Peyer's patch (tissue), 4 donors: ENCODE measurements at regions not wholly inside any gene's neighbourhood (a gene's known extent, or its start where the extent isn't known, plus 50 kb on each side); places are given as distances from the start of the nearest gene placed in this dataset.

Source experiments
- DNase-seq, 3 donors: peaks; one replicate each; pipeline ENCODE4 v3.0.0-alpha.2; 2017 to 2019
- H3K27ac ChIP-seq, 4 donors: fragments of 200-600 bp; sonication (generic); one replicate each; pipeline ENCODE4 v1.5.1; 2016 to 2019
- H3K27me3 ChIP-seq, 2 donors: fragments of 200-600 bp; sonication (generic); one replicate each; pipeline ENCODE4 v1.5.1; 2019
- H3K36me3 ChIP-seq, 3 donors: fragments of 200-600 bp; sonication (generic); one replicate each; pipeline ENCODE4 v1.5.1; 2016 to 2019
- H3K4me1 ChIP-seq, 4 donors: fragments of 200-600 bp; sonication (generic); one replicate each; pipeline ENCODE4 v1.5.1; 2016 to 2019
- H3K4me3 ChIP-seq, 4 donors: fragments of 200-600 bp; sonication (generic); 1 replicate in 3 of 4; 2 replicates in 1 of 4; pipeline ENCODE4 v1.5.1; 2016 to 2019; ENCODE audit warnings: mild to moderate bottlenecking in 1 of 4
- H3K9me3 ChIP-seq, 4 donors: fragments of 200-600 bp; sonication (generic); one replicate each; pipeline ENCODE4 v1.5.1; 2016 to 2019; ENCODE audit warnings: mild to moderate bottlenecking in 1 of 4
- CTCF ChIP-seq, 6 experiments: fragments of 450-650 bp in 4 of 6; fragments of 200-600 bp in 2 of 6; sonication (generic) in 1 of 6; IDR thresholded peaks; one replicate each; pipeline ENCODE4 v1.5.1; 2017 to 2019; ENCODE audit warnings: antibody characterized with exemption in 6 of 6, mild to moderate bottlenecking in 3 of 6, moderate library complexity in 1 of 6
- POLR2A ChIP-seq, 2 donors: fragments of 450-650 bp; IDR thresholded peaks; one replicate each; pipeline ENCODE4 v1.5.1; 2017; ENCODE audit warnings: antibody characterized with exemption in 2 of 2, mild to moderate bottlenecking in 2 of 2, moderate library complexity in 2 of 2

GRCh38 chr12:114172135-114172534, 206.0 kb upstream of the RBM19 start:
- H3K36me3 ChIP-seq, result no peaks in the 10 kb centered on the region
- H3K27me3 ChIP-seq, result no peaks in the 10 kb centered on the region
- H3K27ac ChIP-seq, result no peak overlapping the region
- no peaks in the 10 kb centered on the region for H3K9me3 ChIP-seq
- DNase-seq, result no peak
- TF ChIP-seq CTCF (IDR thresholded peaks at IDR 0.05) (no peak), POLR2A (IDR thresholded peaks at IDR 0.05) (no peak)
- no peaks in the 10 kb centered on the region for H3K4me1 ChIP-seq
- H3K4me3 ChIP-seq, result no peak overlapping the region

- TF ChIP-seq POLR2A (IDR thresholded peaks at IDR 0.05) (no peak), CTCF (IDR thresholded peaks at IDR 0.05) (no peak)
- no peak for DNase-seq
- Histone ChIP-seq H3K9me3 (no peaks in the 10 kb centered on the region), H3K36me3 (no peaks in the 10 kb centered on the region), H3K27ac (no peak overlapping the region), H3K4me1 (no peaks in the 10 kb centered on the region), H3K27me3 (no peaks in the 10 kb centered on the region), H3K4me3 (no peak overlapping the region)
Observed at GRCh38 chr12:114168061-114168460, 201.9 kb upstream of the RBM19 start.

GRCh38 chr12:114167431-114167830, 201.3 kb upstream of the RBM19 start:
- DNase-seq, result no peak
- no peaks in the 10 kb centered on the region for H3K4me1 ChIP-seq
- TF ChIP-seq POLR2A (IDR thresholded peaks at IDR 0.05), result no peak
- TF ChIP-seq CTCF (IDR thresholded peaks at IDR 0.05), result no peak
- no peak overlapping the region for H3K27ac ChIP-seq
- no peaks in the 10 kb centered on the region for H3K27me3 ChIP-seq
- H3K36me3 ChIP-seq, result no peaks in the 10 kb centered on the region
- H3K9me3 ChIP-seq, result no peaks in the 10 kb centered on the region
- no peak overlapping the region for H3K4me3 ChIP-seq

GRCh38 chr12:114166362-114166761, 200.2 kb upstream of the RBM19 start:
- H3K4me3 ChIP-seq, result no peak overlapping the region
- no peaks in the 10 kb centered on the region for H3K9me3 ChIP-seq
- no peak overlapping the region for H3K27ac ChIP-seq
- H3K4me1 ChIP-seq, result no peaks in the 10 kb centered on the region
- DNase-seq, result no peak
- H3K36me3 ChIP-seq, result no peaks in the 10 kb centered on the region
- TF ChIP-seq POLR2A (IDR thresholded peaks at IDR 0.05) (no peak), CTCF (IDR thresholded peaks at IDR 0.05) (peak in 3 of 6 experiments; percentile 12 to 39 (median 23))
- no peaks in the 10 kb centered on the region for H3K27me3 ChIP-seq

GRCh38 chr12:114165921-114166320, 199.8 kb upstream of the RBM19 start:
- no peak for DNase-seq
- H3K27me3 ChIP-seq, result no peaks in the 10 kb centered on the region

More at GRCh38 chr12:114165921-114166320, 199.8 kb upstream of the RBM19 start:
- TF ChIP-seq CTCF (IDR thresholded peaks at IDR 0.05) (no peak), POLR2A (IDR thresholded peaks at IDR 0.05) (no peak)
- Histone ChIP-seq H3K4me3 (no peak overlapping the region), H3K4me1 (no peaks in the 10 kb centered on the region), H3K9me3 (no peaks in the 10 kb centered on the region), H3K36me3 (no peaks in the 10 kb centered on the region), H3K27ac (no peak overlapping the region)
